Ishikawa (cell line): ENCODE measurements at regions not wholly inside any gene's neighbourhood (a gene's known extent, or its start where the extent isn't known, plus 50 kb on each side); places are given as distances from the start of the nearest gene placed in this dataset.

Experiments used
- CEBPB ChIP-seq: IDR thresholded peaks from 2 replicates; pipeline ENCODE4 v1.6.1; 2012
- CREB1 ChIP-seq: IDR thresholded peaks from 2 replicates; pipeline ENCODE4 v1.6.1; 2012; ENCODE audit warnings: low read depth
- EGR1 ChIP-seq: IDR thresholded peaks from 2 replicates; pipeline ENCODE4 v1.6.1; 2012
- EP300 ChIP-seq: IDR thresholded peaks from 2 replicates; pipeline ENCODE4 v1.6.1; 2012; ENCODE audit warnings: borderline replicate concordance
- FOXM1 ChIP-seq: IDR thresholded peaks from 2 replicates; pipeline ENCODE4 v1.6.1; 2012; ENCODE audit warnings: low read depth, borderline replicate concordance
- MAX ChIP-seq: IDR thresholded peaks from 2 replicates; pipeline ENCODE4 v1.6.1; 2012
- NFIC ChIP-seq: IDR thresholded peaks from 2 replicates; pipeline ENCODE4 v1.6.1; 2012
- RAD21 ChIP-seq: IDR thresholded peaks from 2 replicates; pipeline ENCODE4 v1.6.1; 2012; ENCODE audit warnings: low read depth
- REST ChIP-seq: IDR thresholded peaks from 2 replicates; pipeline ENCODE4 v1.6.1; 2012; ENCODE audit warnings: low read depth, mild to moderate bottlenecking
- TAF1 ChIP-seq: IDR thresholded peaks from 2 replicates; pipeline ENCODE4 v1.6.1; 2012; ENCODE audit warnings: low read depth, mild to moderate bottlenecking
- TCF12 ChIP-seq: IDR thresholded peaks from 2 replicates; pipeline ENCODE4 v1.6.1; 2012; ENCODE audit warnings: low read depth
- TEAD4 ChIP-seq: IDR thresholded peaks from 2 replicates; pipeline ENCODE4 v1.6.1; 2012
- USF1 ChIP-seq: IDR thresholded peaks from 2 replicates; pipeline ENCODE4 v1.6.1; 2012
- YY1 ChIP-seq: IDR thresholded peaks from 2 replicates; pipeline ENCODE4 v1.6.1; 2012; ENCODE audit warnings: low read depth
- ZBTB7A ChIP-seq: IDR thresholded peaks from 2 replicates; pipeline ENCODE4 v1.6.1; 2012; ENCODE audit warnings: low read depth

- TF ChIP-seq CREB1 (no peak), YY1 (no peak), EGR1 (no peak), NFIC (no peak), CEBPB (no peak), EP300 (no peak), RAD21 (no peak), TEAD4 (no peak), TAF1 (no peak)
Measured at GRCh38 chr3:27633224-27633545, 88.9 kb downstream of the EOMES start.

- TF ChIP-seq NFIC (no peak), TEAD4 (no peak), MAX (peak; percentile 68), REST (peak; percentile 16; the same call in 1 of the 2 replicates), YY1 (peak; percentile 69; the same call in 1 of the 2 replicates)
Measured at GRCh38 chr3:27632431-27633223, 89.5 kb downstream of the EOMES start.

GRCh38 chr3:27630885-27631284 is 91.2 kb downstream of the EOMES start:
- TF ChIP-seq TCF12: no peak
- TF ChIP-seq TAF1: no peak
- TF ChIP-seq REST: no peak
- no peak for TF ChIP-seq CEBPB
- TF ChIP-seq TEAD4: no peak
- no peak for TF ChIP-seq RAD21
- TF ChIP-seq EGR1: no peak
- TF ChIP-seq MAX: no peak
- no peak for TF ChIP-seq YY1
- TF ChIP-seq FOXM1: no peak
- no peak for TF ChIP-seq NFIC

GRCh38 chr3:27629366-27629765 is 92.8 kb downstream of the EOMES start:
- no peak for TF ChIP-seq YY1
- TF ChIP-seq EP300: no peak
- no peak for TF ChIP-seq ZBTB7A
- no peak for TF ChIP-seq TCF12
- TF ChIP-seq EGR1: no peak
- TF ChIP-seq MAX: no peak
- TF ChIP-seq TAF1: no peak
- no peak for TF ChIP-seq RAD21
- no peak for TF ChIP-seq USF1
- no peak for TF ChIP-seq REST
- no peak for TF ChIP-seq CEBPB
- no peak for TF ChIP-seq CREB1
- TF ChIP-seq NFIC: no peak

- TF ChIP-seq MAX (no peak), REST (no peak), FOXM1 (no peak), TAF1 (no peak), YY1 (no peak), CREB1 (no peak)
Measured at GRCh38 chr3:27628026-27628750, 93.9 kb downstream of the EOMES start.
